NCI-H446 treated with DMSO at 0.1 percent for 48 hours (cell line): ENCODE measurements at regions not wholly inside any gene's neighbourhood (a gene's known extent, or its start where the extent isn't known, plus 50 kb on each side); places are given as distances from the start of the nearest gene placed in this dataset.

ENCODE experiments used
- DNase-seq: peaks from one replicate; lab custom pipeline; 2025; lab: John Stamatoyannopoulos, UW

DNA sequence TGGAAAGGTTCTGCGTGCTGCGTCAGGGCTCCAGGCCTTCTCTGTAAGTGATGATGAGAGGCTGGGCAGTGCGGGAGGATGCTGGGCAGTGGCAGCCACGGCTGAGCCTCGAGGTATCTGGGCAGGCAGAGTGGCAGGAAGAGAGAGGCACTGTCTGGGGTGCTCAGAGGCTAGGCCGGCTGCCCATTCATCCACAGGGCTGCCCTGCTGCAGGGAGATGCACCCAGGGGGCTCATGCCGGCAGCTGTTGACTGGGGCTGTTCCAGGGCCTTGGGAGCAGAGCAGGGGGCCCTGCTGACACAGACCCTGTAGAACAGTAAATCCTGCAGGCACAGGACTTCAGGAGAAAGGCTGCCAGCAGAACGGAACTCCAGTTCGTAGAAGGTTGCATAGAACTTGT is 88.8 kb downstream of the BOD1 start:
- no peak for DNase-seq

DNA sequence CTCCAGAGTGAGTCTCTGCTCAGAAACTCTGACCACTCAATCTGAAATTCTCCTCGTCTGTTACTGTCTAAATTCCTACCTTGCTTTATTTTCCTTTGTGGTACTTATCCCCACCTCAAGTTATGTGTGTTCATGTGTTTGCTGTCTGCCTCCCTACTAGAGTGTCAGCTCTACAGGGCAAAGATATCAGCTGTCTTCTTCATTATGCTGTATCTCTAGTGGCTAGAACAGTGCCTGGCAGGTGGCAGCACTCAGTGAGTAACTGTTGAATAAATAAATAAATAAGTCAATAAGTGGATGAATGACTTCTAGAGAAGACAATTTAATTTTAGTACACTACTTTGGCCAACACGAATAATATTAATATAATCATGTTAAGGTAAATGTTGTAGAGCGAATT is 92.3 kb downstream of the BOD1 start:
- DNase-seq, result no peak

DNA sequence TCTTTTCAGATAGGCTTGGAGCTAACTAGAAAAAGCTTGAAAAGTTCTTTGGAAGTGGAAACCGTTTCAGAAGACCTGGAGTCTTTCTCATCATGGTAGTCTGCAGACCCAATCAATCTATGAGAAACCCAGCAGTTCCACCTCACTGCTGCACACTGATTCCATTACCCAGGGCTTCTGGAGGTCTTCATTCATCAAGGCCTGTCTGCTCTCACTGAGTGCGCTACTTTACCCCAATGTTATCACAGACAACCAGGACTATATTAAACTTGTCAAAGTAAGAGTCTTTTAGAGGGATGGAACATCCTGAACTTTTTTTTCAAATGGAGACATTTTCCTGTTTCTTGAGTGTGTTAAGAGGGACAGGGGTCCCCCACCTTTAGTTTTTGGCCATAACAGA is 93.1 kb downstream of the BOD1 start:
- no peak for DNase-seq

DNA sequence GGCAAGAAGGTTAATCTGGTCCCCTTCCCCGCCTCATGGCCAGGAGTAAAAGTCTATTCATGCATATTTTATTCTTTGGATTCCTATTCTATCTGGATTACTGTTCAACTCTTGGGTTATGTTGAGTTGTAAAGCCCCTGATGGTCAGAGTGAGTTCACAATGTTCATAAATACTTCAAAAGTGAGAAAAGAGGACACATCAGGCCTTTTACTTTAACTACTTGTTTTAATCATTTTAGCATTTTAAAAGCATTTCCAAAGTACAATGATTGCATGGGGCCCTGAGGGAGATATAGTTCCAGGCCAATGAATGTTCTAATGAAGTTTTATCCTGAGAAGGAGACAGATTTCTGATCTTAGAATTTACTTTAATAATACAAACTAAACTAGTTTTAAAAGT is 93.9 kb downstream of the BOD1 start:
- DNase-seq, result no peak

DNA sequence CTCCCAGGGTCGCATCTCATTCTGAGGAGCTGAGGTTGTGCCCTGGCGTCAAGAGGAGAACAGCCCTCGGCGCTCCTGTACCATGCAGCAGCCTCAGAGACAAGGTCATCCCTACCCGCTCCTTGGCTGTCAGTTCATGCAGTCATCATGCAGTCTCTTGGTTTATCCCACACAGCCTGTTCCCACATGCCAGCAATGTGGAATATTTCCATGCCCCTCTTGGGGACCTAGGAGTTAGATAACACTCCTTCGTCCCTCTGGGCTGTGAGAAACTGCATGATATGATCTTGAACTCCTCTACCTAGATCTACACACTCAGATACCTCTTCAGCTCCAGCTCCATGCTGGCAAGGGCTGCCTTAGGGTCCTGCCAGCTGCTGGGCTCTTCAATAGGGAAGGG is 97.6 kb downstream of the BOD1 start:
- no peak for DNase-seq

DNA sequence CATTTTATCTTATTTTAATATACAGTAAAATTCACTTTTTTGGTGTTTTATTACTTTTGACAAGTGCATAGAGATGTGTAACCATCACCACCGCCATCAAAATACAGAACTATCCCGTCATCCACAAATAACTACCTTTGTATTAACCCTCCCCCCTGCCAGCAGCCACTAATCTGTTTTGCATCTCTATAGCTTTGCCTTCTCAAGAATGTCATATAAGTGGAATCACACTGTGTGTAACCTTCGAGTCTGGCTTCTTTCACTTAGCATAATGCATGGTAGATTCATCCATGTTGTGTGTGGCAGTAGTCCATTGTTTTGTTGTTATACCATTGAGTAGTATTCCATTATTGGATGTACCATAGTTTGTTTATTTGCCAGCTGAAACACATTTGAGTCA is 98.8 kb downstream of the BOD1 start:
- DNase-seq, result no peak

DNA sequence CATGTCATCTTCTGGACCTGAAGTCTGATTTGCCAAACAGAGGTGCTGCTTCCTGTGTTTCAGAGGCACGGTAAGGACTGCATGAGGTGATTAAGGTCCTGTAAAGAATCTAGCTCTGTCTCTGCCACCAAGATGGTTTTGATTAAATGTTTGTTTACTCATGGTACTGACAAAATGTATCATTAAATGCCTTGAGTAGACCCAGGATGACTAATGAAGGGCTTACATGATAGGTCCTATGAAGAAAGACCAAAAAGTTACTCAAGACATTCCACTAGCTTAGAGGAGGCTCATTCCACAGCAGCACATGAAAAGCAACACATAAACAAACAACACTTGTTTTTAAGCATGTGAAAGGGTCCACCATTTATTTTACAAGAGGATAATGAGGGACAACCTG is 100.9 kb downstream of the BOD1 start:
- DNase-seq, result no peak

DNA sequence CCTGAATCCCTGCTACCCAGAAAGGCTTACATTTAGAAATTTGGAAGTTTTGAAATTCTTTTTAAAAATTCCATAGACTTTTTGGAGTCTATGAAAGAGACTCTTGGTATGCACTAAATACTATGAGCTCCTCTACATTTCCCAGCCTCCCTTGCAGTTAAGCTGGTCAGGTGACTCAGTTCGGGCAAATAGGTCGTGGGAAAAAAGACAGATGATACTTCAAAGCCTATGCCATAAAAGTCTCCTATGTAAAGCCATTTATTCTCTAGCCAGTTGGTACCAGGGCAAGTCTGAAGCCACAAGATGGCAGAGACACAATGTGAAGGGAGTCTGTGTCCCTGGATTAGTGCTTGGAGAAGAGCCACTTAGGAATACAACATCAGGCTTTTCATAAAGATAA is 101.8 kb downstream of the BOD1 start:
- DNase-seq, result no peak

DNA sequence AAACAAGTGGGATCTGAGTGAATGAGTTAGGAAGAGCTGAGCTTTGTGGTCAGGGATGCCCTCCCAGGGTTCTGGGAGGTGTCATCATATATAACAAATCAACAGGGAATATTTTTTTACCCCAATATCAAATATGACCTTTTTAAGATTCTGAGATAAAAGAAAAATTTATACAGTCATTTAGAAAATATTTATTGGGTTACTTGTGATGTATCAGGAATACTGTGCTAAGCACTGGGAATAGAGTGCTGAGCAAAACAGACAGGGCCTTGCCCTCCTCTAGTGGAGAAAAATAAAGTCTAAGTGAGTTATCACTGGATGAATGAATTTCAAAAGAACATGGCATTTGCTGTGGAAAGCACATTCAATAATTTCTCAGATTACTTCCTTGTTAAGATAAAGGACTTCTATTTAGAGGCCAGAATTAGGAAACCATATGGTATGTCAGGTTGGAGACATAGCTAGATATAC is 102.9 kb downstream of the BOD1 start:
- DNase-seq, result no peak

DNA sequence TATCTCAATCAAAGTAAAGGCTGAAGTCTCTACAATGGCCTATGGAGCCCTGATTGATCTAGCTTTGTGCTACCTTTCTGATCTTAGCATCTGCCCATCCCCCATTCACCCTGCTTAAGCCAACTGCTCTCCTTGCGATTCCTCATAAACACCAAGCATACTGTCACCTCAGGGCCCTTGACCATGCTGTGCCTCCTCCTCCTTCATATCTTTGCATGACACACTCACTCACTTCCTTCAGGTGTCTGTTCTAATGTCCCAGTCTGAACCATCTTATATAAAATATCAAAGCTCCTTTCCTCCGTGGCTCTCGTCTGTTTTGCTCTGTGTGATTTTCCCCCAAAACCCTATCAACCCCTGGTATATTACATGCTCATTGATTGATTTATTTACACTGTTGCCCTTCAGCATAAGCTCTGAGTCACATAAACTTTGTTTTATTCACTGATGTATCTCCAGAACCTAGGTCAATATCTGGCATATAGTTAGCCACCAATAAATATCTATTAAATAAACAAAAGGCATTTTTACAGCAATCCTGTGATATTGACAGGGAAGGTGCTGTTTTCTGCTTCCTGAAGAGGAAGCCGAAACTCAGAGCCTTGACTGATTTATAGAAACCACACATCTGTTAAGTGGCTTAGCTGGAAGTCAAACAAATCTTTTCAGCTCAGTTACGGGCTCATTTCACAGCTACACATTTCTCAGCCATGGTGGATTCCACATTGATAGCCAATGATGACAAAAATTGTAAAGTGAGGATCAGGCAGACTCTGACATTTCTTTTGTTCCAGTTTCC is 103.6 kb downstream of the BOD1 start:
- no peak for DNase-seq

DNA sequence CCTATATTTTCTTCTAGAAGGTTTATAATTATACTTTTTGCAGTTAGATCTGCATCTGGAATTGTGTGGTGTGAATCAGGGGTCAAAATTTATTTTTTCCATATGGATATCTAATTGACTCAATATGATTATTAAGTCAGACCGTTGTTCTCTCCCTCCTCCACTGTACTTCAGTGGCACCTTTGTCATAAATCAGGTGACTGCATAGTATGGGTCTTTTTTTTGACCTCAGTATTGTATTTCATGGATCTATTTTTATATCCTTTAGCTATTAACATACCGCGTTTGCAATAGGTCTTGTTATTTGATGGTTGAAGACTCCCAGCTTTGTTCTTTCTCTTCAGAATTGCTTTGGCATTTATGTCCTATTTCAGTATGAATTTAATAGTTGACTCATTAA is 107.4 kb downstream of the BOD1 start:
- DNase-seq, result no peak

DNA sequence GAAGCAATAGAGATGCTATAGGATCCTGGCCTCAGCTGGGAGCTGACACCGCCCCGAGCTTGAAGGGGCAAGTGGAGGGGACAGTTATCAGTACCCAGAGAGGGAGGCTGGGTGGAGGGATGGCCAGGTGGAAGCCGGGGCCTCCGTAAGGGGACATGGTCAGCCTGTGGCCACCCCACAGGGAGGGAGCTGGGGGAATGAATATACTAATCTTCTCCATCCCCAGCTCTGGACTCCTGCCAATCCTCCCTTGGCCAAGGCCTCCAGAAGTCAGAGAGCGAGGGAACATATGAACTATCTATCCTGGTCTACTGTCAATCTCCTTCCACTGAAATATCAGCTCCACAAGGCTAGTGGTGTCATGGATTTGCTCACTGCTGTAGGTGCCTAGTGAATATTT is 109.3 kb downstream of the BOD1 start:
- DNase-seq, result no peak

DNA sequence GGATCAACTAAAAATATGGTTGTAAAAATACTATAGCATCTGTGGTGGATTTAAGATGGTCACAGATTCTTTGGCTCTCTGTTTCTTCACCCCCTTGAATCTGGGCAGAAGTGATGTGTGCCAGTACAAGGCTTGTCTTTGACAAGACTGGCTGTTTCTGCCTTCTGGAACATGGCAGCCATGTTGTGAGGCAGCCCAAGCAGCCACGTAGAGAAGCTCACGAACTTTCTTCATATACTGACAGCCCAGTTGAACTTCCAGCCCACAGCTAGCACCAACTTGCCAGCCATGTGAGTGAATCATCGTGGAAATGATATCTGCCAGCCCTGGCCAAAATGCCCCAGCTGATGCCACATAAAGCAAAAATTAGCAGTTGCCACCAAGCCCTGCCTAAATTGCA is 110.8 kb downstream of the BOD1 start:
- no peak for DNase-seq

DNA sequence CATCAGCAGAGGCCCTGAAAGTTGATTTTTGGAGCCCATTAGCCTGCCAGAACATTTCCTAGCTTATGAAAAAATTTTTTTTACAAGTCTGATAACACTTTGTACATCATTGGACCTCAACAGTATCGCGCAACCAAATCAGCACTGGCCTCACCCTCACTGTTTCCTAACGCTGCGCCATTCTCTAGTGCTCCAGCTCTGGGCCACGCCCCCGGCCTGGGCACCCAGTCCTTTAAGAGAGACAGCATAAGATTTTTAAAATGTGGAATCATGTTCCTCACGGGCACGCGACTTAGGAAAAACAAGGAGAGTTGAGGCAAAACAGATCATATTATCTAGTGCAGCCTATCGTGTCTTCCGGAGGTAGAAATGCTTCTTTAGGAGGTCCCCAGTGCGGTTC is 114.5 kb downstream of the BOD1 start:
- DNase-seq, result no peak

DNA sequence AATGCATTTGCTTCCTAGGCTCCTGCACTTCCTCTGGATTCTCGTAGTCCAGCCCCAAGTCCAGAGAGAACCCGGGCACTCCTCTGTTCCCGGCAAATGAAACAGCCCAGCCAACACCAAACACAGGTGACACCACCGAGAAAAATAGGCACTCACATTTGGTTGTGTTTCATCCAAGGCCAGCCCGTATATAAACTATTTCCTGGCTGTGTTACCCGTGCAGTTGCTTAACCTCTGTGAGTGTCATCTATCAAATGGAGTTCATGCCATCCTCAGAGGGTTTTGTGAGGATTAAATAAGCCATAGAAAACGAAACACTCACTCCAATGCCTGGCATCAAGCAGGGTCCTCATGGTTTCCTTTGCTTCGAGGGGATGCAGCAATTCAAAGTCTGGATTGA is 115.2 kb downstream of the BOD1 start:
- no peak for DNase-seq

DNA sequence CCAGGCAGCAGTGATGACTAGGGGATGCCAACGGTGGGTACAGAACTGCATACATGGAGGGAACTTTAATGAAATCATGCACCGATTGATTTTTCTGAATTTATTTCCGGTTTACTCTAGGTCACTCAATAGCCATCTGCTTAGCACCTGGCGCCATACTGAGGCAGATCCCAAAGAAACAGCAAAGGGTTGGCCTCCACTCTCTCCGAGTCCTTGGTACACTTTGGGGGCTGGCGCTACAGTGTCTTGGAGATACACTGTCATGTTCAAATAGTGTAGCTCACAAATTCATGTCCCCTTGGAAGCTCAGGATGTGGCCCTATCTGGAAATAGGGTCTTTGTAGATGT is 116.3 kb downstream of the BOD1 start:
- DNase-seq, result no peak

DNA sequence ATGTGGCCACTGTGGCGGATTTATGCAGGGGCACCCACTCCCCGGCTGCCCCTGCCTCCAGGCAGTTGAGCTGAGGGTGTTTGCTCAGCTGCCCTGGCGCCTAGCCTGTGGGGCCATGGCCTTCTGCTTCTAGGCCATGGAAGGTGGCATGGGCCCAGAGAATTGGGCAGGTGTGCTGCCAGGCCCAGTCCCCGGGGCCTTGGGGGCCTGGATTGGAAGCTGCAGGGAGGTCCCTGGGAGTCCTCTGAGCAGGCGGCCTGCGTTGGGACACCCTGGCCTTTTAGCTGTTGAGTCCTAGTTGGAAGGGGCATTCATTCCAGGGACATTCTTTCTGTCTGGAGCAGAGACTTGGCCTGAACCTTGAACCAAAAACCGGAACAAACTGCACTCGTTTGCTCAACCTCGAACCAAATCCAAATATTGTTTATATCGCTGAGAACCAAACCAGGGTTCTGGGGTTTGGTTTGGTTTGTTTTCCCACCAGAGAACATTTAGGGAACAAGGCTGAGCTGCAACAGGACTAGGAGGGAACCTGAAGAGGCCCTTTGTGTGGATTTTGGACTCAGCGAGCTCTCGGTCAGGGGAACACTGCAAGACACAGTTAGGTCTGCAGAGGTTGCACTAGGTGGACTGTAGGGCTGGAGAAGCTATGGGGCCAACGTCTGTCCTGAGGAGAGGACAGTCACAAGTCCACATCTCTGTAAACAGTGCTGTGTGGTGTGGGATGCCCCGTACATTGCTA is 116.8 kb downstream of the BOD1 start:
- no peak for DNase-seq

DNA sequence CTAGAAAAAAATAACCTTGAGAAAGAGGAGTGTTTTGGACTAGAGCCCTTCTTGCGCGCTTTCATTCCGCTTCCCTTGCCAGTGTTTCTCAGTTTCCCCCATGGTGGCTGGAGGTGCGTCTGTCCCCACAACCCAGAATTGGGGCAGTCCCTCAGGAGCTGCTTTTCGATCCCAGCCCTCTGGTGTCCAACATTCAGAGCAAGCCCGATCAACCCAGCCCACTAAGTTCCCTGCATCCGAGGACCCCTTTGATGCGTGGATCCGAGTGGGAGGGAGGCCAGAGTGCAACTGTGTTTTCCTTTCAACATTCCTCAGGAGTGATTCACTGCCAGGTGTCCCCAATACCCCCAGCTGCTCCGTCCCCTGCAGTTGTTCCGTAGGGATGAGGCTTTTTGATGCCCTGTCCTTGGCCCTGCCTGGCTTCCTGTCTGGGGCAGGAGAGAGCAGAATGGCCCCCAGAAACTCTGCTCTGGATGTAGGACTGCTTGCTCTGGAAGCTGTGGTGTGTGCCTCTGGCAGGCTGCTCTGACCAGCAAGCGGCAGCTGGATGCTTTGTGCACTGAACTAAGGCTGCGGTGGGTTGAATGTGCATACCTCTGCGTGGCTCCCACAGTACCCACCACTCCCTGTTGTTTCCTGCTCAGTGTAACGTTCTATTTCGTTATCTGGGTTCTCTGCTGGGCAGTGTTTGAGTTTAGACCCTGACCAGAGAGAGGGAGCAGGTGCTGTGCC is 117.5 kb downstream of the BOD1 start:
- DNase-seq, result no peak

DNA sequence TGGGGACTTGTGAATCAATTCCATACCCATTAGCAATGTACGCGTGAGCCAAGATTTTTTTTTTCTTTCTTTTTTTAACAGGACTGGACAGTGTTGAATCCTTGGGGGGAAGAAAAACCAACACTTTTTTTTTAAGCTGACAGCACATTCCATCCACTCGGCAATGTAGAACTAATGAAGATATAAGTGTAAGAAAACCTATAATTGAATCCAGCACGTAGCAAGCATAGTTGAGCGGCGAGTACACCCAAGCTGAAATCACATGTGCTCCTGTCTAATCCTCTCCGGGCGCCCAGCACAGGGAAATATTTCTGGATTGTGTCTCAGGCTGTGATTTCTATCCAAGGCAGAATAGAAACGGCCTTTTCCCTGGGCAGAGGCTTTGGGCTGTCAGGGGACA is 118.2 kb downstream of the BOD1 start:
- DNase-seq, result no peak

DNA sequence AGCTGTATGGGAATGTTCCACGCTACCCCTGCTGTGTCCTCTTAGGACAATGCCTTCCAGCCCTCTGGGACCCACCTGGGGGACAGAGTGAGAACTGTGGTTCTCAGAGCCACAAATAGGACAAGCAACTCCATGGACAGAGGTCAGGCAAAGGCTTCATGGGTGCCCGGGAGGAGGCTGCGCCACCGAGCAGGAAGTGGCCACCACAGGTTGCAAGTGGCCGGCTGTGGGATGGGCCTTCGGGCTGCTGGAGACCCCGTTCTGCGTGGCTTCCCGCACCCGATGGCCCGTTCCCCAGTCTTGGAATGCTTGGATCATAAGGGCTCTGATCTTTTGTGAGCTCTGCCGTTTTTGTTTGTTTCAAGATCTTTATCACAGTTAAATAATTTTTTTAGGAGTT is 118.8 kb downstream of the BOD1 start:
- no peak for DNase-seq

DNA sequence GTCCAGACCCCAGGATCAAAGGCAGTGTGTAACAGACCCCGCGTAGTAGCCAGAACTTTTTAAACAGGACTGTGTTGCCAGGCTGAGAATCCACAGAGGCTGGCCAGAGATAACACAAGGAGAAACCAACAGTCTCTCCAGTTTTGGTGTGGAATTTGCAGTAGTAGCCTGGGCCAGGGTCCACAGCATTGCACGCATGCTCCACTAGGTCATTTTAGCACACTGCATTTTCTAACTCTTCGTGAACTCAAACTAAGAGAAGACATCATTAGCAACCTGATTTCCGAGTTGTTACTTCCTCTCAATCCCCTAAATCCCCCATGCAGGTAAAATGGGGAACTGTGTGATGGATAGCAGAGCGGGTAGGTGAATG is 119.6 kb downstream of the BOD1 start:
- DNase-seq, result no peak

DNA sequence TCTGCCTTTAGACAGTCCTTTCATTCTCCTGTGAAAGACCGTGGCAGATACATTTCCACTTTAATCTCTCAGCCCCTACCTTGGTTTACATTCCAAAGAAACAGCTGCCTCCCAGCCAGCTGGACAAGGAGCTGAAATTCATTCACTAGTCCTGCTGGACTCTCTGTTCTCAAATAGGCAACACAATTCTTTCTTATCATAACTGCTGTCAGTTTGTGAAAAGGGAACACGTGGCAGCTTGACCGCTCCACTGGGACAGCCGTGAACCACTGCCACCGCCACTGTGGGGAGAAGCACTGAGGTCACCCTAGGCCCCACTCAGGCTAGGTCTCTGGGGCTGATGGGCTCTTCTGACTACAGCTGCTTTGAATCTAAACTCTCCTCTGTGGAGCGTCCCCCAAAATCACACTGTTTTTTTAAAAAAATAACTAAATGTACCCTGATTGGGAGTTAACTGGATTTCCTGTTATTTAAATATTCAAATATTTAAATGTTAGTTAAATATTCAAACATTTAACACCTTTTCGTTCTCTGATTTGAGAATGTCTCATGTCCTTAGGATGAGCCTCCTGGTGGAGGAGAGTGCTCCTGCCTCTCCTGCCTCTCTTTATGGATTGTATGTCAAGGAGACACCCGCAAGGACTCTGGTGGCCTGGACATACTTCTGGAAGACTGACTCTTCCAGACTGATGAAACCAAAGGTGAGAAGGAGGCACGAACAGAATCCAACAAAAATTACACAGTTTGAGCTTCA is 120.1 kb downstream of the BOD1 start:
- DNase-seq, result no peak
